Stimulated activated CD8-positive, alpha-beta memory T cell treated with anti-CD3 and anti-CD28 coated beads, Interleukin-7, amount 100 ng/mL, for 48 hours (primary cell): ENCODE measurements at regions not wholly inside any gene's neighbourhood (a gene's known extent, or its start where the extent isn't known, plus 50 kb on each side); places are given as distances from the start of the nearest gene placed in this dataset.

Experiments used
- DNase-seq, 2 donors: peaks; one replicate each; pipeline ENCODE4 v3.0.0-alpha.2; 2020; ENCODE audit warnings: low read depth in 1 of 2; ENCODE audit errors: extremely low read depth in 1 of 2

DNA sequence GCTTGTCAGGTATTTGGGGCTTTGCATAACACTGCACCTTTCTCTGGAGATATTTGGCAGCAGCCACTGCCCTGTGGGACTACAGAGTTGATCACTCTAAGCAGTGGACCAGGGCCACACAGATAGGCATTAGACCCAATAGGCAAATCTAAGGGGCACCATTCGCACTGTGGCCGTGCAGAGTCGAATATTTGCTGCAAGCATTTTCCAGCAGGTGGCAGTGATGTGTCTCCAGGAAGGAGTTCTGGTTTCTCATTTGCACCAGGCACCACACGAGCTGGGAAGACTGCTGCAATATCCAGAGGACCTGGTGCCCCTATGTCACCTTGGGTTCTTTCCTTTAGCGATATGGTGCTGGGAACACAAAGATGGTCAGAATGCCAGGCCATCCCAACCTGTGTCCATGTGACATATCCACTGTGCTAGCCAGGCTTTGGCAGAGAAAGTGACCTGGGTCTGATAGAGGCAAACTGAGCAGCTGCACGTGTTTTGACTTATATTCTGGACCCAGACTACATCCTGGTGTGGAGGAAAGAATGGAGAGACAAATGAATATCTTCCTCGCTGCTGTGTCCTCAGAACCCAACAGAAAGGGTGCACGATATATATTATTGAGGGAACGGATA, 318.7 kb downstream of the BUD13 start:
- no peak for DNase-seq

DNA sequence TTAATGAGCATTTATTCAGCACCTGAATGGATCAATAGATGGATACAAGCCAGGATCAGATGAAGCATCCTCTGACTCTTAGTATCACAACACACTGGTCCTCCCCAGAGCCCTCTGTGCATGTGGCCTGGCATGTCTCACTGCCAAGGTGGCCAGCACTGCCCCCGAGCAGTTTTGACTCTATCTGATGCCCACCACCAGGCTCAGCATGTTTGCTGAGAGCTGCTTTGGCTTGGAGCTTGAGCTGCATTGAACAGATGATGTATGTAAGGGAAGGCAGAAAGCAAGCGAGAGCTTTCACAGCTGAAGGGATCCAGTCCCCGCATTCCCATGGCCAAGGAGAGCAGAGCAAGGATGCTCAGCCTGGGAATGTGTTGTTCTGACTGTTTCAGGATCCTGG, 320.3 kb downstream of the BUD13 start:
- no peak for DNase-seq

DNA sequence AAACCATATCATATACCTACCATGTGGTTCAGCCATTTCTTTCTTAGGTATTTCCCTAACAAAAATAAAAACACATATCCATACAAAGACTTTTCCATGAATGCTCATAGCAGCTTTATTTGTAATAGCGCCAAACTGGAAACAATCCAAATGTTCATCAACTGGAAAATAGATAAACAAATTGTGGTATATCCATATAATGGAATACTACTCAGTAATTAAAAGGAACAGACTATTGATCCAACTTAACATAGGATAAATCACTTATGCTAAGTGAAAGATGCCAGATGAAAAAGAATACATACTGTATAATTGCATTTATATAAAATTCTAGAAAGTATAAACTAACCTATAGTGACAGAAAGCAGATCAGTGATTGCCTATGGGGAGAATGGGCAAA, 323.3 kb downstream of the BUD13 start:
- DNase-seq = no peak

DNA sequence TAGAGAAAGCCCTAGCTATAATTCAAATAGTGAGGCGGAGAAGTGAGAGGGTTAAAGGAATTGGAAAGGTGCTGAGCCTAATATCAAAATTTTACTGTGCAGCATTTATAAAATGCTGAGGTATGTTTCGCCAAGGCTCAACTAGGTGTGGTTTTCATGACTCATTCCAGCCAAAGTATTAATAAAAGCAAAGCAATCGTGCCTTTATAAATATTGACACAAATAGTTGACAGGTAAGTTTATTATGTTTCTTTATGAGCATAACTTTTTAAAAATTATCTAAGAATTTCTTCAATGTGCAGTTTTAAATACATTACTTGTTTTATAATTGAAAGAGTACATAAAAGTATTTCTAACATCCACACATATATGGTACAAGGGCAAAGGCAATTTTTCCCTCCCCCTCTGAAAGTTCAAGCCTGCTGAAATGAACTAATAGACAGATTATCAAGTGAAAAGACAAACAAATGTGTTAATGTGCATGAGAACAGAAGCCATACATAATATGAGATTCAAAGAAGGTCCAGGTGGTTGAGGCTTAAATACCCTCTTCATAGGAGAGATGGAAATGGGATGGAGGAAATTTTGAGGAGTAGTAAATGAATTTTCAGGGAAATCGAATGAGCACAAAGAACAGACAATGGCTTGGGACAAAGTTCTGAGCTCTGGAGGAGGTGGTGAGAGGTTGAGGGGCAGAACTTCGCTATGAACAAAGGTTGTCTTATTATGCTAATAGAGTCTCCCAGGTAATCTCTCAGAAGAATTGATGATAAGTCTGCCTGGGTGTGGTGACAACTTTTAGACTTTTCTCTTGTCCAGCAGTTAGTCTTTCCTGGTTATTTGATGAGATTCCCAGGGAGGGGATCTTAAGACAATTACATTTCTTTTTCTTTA, 326.5 kb downstream of the BUD13 start:
- no peak for DNase-seq

DNA sequence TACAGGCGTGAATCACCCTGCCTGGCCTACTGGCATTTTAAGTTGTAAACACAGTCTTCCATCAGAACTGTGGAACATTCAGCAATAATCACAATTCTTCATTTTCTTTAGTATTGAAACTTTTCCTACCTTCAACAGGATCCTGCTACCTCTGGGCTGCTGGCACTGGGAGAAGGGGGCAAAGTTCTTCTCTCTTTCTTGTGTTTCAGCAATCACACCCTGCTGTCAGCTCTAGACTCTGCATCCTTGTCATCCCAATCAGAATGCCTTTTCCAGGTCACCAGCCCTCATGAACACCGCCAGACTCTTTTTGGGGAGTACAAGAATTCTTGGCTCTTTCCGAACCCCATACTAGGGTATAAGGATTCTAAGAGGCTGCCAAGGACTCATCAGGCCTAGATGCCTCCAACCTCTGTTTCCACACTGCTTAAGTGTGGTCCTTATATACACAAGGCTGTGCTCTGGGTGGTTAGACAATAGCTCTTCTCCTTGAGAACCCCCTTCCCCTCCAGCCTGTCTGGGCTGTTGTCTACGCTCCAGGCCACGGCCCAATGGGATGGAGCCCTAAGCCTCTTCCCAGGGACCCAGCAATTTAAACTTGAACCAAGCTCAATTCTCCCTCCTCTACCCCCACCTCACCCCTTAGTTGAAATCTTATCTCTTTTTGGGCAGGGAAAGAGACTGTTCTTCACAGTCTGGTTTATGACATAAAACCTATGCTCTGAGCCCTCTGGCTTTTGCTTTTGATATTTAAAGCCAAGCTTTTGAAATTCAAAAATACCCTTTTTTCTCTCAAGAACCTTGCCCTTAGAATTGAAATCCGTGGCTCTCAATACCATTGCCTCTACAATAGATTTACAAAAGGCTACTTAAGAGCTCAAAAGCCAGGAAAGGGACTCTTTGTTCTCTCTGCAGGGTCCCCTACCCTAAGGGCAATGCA, 327.4 kb downstream of the BUD13 start:
- no peak for DNase-seq

DNA sequence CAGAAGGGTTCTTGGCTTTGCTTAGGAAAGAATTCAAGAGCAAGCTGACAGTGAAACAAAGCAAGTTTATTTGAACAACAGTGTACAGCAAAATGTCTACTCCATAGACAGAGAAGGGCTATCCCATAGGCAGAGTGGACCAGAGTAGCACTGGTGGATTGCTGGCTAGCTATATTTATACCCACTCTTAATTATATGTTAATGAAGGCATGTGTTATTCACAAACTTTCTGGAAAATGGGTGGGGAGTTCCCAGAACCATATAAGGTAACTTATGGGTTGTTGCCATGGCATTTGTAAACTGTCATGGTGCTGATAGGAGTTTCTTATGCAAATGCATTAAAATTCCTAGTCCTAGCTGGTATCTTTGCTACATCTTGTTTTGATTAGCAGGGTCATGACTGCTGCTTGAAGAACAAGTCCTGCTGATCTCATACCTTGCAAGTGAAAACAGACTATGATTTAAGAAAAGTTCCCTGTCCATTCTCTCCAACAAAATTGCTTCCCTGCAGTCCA, 330.5 kb downstream of the BUD13 start:
- DNase-seq = no peak

DNA sequence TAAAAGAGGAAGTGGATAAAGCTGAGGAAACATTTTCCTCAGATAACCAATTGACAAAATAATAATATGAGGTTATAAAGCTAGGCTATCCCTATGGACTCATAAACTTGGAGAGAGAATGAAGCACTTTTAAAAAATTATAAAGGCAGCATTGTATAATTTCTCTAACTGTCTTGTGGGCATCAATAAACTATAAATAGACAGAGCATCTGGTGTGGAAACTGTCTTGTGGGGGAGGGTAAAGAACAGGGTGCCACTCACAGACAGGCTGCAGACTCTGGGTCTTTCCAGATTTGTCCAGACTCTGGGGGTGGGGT, 333.5 kb downstream of the BUD13 start:
- no peak for DNase-seq

DNA sequence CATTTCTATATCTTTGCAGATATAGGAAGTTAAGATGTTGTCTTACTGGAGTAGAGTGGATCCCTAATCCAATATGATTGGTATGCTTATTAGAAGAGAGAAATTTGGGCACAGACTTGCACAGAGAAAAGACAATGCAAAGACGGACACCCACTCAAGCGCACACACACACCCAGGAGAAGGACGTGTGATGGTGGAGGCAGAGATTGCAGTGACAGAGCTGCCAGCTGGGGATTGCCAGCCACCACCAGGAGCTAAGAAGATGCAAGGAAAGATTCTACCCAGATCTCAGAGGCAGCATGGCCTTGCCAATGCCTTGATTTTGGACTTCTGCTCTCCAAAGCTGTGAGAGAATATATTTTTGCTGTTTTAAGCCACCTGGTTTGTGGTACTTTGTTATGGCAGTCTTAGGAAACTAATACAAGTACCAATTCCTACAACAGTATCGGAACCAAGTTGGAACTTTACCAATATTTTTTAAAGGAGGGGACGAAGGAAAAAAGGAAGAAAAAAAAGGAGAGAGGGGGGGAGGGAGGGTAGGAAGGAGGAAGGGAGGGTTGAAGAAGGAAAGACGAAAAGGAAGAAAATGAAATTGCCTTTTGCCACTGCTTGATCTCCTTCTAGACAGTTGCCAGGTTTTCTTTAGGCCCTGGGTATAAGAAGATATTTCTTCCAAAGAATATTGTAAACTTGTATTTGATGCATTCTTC, 334.0 kb downstream of the BUD13 start:
- no peak for DNase-seq

DNA sequence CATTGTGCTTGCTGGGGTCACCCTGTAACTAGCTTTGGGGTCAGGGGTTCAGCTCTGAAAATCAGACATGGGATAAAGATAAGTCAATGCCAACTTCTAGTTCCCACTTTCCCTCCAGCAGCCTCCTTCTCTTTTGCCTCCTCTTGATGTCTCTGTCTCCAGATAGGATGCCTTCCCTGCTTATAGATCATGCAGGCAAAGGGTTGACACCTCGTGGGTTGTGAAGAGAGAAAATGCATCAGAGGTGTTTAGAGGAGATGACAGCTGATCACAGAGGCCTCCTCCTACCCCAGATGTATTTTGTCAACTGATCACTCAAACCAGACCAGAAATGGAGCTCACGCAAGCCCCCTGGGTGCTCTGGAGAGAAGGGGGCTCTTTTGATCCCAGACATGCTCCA, 337.8 kb downstream of the BUD13 start:
- no peak for DNase-seq

DNA sequence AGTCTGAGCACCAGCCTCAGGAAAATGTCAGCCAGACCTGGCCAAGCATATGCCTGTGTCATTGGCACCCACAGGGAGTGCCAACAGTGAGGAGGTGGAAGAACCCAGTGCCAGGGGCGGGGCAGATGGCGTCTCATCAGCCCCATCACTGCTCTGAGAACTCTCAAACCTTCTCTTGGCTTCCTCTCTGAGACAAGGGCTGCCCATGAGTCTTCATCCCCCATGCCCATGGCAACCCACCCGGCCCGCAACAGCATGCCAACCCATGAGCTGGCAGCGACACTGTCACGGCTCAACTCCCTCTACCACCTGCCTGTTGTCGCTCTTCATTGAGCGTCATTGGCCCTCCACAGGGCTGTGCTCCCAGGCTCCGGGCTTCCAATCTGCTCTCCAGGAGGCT, 340.5 kb downstream of the BUD13 start:
- no peak for DNase-seq

DNA sequence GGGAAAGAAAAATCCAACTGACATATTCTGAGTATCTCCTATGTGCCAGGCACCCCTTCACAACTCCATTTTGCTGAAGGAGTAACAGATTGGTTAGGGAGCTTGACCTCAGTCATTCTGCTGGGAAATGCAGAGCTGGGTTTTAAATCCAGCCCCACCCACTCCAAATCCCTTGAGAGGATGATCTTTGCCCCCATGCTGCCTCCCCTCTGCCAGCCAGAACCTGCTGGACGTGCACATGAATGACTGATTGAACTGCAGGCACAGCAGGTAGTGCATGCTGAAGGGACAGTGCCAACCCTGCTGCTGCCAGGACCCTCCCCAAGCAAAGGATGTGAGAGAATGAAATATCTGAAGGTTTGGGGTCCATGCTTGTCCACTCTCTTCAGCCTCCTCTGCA, 340.9 kb downstream of the BUD13 start:
- no peak for DNase-seq

DNA sequence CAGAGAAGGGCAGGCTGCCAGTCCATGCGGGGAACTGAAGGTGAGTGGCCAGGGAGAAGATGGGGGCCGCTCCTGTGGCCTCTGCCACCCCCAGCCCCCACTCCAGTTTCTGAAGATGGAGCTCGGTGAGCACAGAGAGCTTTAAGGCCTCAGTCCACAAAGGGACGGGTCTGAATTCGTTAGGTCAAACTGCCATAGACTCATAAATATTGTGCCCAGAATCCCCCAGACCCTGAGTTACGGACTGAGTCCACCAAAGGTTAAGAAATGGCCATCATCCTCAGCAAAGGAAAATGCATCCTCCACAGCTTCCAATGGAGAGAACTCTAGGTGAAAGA, 344.2 kb downstream of the BUD13 start:
- no peak for DNase-seq

DNA sequence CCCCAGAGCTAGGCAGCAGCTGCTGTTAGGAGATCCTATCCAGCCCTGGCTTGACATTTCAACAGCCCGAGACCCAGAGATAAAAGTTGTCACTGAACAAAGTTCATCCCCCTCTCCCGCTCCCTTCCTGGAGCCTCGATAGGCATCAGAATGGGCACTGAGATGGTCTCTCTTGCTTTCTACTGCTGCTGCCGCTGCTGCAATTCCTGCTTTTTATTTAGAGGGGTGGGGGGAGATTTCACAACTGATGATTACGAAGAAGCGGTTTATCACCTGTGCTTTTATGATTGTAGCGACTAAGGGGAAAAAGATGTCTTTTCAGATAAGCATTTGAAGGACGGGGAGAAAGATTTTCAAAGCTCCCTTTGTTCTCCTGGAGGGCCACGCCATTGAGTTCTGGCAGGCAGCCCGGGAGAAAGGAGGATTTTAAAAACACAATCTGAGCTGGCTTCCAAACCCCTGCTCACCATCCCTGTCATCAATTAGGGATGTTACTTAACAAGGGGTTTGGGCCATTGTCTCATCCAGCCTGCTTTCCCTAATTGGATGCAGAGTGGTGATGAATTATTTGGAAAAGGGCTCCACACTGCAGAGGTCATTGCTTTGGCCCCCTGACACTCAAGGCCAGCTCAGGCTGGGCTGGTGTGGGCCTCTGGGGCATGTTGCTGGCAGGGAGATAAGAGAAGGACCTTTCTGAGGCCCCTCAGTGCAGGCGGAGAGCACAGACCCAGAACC, 344.7 kb downstream of the BUD13 start:
- DNase-seq = no peak

DNA sequence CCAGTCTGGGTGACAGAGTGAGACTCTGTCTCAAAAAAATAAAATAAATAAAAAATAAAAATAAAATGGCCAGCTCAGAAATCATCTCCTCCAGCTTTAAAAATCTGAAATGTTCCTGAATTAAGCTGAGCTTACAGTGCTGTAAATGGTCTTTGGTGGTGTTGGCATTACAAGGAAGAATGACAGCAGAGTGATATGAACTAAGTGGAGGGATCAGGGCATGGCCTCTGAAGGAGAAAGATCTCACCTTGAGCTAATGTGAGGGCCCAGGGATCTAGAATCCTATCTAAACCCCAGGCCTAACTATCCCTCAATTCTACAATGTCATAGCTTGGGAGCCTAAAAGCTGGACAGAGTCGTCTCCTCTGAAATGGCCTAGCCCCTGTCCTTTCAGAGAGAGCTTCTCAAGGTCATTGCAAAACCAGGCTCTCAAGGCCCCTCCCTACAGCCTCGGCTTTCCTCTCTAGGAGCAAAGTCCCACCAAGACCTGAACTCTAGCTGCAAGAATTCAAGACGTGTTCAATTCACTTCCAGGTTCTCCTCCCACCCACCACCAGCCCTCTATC, 345.4 kb downstream of the BUD13 start:
- DNase-seq = no peak

DNA sequence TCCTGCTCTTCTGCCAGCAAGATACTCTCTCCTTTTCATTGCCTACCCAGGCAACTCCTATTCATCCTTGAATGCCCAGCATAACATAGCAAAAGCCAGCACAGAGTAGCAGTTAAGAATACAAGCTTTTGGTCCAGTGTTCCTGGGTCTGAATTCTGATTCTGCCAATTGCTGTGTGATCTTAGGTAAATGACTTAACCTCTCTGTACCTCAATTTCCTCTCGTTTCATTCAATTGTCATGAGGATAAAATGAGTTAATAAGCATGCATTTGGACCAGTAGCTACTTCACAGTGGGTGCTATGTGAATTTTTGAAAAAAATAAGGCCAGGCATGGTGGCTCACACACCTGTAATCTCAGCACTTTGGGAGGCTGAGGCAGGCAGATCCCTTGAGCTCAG, 346.0 kb downstream of the BUD13 start:
- DNase-seq = no peak

DNA sequence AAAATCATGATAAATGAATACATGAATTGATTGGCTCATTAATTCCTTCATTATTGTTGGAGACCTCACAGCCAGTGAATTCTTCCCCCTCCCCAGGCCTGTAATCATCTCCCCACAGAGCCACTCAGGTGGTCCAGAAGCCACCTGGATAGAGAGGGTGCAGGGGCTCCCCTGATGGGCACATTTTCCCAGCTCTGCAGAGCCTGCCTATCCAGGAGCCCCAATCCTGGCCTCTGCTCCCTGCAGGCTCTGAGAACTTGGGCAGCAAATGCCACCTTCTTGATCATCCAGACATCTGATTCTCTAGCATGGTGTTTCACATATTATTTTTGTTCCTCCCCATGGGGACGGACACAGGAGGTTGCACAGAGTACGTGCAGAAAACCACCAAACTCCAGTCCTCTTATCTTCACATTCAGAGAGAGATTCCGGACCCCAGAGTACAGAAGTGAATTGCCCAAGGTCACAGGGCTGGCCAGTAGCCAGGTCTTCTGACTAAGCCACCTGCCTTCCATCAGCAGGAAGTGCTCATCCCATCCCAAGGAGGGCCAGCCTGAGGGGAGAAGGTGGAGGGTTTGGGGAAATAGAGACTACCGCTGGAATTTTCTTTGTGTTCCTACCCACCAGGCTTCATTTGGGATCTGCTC, 348.0 kb downstream of the BUD13 start:
- no peak for DNase-seq

DNA sequence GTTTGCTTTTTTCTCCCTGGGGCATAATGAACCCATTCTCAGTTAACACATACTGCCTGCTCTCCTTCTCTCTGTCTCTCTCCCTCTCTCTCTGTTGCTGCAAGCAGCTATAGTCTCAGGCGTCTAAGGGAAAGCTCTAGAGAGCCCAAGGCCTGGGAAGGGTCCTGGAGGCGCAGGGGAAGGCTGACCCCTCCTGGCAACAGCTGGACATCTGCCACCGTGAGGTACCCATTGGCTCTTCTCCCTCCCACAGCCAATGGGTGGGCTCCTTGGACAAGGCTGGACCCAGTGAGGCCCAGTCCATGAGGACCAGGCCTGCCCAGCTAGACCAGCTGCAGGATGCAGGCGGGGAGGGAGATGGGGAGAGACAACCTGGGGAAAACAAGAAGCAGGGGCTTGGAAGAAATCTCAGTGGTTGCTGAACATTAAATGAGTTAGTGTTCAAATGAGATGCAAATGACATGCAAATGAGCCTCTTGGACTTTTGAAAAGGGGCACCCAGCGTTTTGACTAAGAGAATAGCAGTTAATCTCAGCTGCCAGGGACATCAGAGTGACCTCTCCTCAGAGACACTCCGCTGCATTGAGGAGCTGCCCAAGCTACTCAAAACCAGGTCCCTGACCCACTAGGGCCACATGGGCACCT, 349.7 kb downstream of the BUD13 start:
- DNase-seq = no peak

DNA sequence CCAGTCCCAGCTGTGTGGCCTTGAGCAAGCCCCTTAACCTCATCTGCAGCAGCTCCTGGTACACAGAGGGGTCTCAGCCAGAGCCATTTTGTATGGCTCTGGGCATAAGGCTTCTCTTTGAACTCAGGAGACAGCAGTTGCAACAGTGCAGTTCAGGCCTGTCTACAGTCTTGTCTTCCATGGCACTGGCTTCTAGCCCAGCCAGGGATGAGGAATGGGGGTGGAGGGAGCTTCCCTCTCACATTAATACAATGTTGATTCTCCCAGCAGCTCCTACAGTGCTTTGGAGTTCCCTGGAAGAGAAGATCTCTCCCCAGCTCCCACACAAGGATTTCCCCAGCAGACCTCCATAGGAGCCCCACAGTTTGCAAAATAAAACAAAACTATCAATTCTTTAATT, 350.2 kb downstream of the BUD13 start:
- no peak for DNase-seq
